PC-9 (cell line): ENCODE measurements at regions not wholly inside any gene's neighbourhood (a gene's known extent, or its start where the extent isn't known, plus 50 kb on each side); places are given as distances from the start of the nearest gene placed in this dataset.

Source experiments
- BruUV-seq: library from RNA; stranded (reverse); fragments of 400-500 nt; replicated peaks from 2 replicates; lab custom pipeline; 2021; lab: Mats Ljungman, UMichigan
- CTCF ChIA-PET: fragments of 300-600 bp; sonication (Branson Sonifier 250); formaldehyde crosslinking; loops from one replicate; lab custom pipeline; 2022; ENCODE audit warnings: antibody characterized with exemption; lab: Charles Lee
- POLR2A ChIA-PET: fragments of 300-600 bp; sonication (Branson Sonifier 250); formaldehyde crosslinking; loops from one replicate; lab custom pipeline; 2022; ENCODE audit warnings: antibody characterized with exemption; ENCODE audit not compliant: unreplicated experiment; lab: Charles Lee
- DNase-seq, 2 experiments: peaks; one replicate each; pipeline versions ENCODE4 v3.0.0 to v3.0.0-alpha.2; 2015 to 2022; ENCODE audit warnings: mixed read lengths in 1 of 2
- H2AFZ ChIP-seq: fragments of 200-600 bp; sonication (generic); 2 replicates; pipeline ENCODE4 v1.8.1; 2017; ENCODE audit warnings: antibody characterized with exemption
- H3F3A ChIP-seq: fragments of 200-600 bp; sonication (generic); 2 replicates; pipeline ENCODE4 v1.8.1; 2017; ENCODE audit warnings: antibody characterized with exemption, mild to moderate bottlenecking, low read depth; ENCODE audit not compliant: insufficient read depth
- H3K27ac ChIP-seq: fragments of 200-600 bp; sonication (generic); 2 replicates; pipeline ENCODE4 v1.6.1; 2016; ENCODE audit warnings: mixed run types
- H3K27me3 ChIP-seq: fragments of 200-600 bp; sonication (generic); 2 replicates; pipeline ENCODE4 v1.6.1; 2016; ENCODE audit warnings: low read depth, mixed run types; ENCODE audit not compliant: insufficient read depth
- H3K36me3 ChIP-seq: fragments of 200-600 bp; sonication (generic); 2 replicates; pipeline ENCODE4 v1.6.1; 2016; ENCODE audit warnings: low read depth, mixed run types
- H3K4me1 ChIP-seq: fragments of 200-600 bp; sonication (generic); replicated peaks from 2 replicates; pipeline ENCODE4 v1.6.1; 2016; ENCODE audit warnings: mixed run types; ENCODE audit not compliant: insufficient read depth
- H3K4me2 ChIP-seq: fragments of 200-600 bp; sonication (generic); 2 replicates; pipeline ENCODE4 v1.6.1; 2017; ENCODE audit warnings: mixed run types
- H3K4me3 ChIP-seq: fragments of 200-600 bp; sonication (generic); 2 replicates; pipeline ENCODE4 v1.6.1; 2016; ENCODE audit warnings: mixed run types
- H3K79me2 ChIP-seq: fragments of 200-600 bp; sonication (generic); 2 replicates; pipeline ENCODE4 v1.6.1; 2017; ENCODE audit warnings: low read depth, mixed run types
- H3K9me2 ChIP-seq: fragments of 200-600 bp; sonication (generic); 2 replicates; pipeline ENCODE4 v1.8.1; 2017; ENCODE audit warnings: mild to moderate bottlenecking; ENCODE audit not compliant: insufficient read depth
- H3K9me3 ChIP-seq: fragments of 200-600 bp; sonication (generic); 2 replicates; pipeline ENCODE4 v1.8.1; 2016; ENCODE audit warnings: low read depth; ENCODE audit not compliant: insufficient read depth
- H4K20me1 ChIP-seq: fragments of 200-600 bp; sonication (generic); 2 replicates; pipeline ENCODE4 v1.8.1; 2017; ENCODE audit not compliant: insufficient read depth
- EZH2 ChIP-seq: fragments of 200-600 bp; sonication (generic); IDR thresholded peaks from 2 replicates; pipeline ENCODE4 v1.8.0; 2017; ENCODE audit warnings: antibody characterized with exemption, low read depth
- intact Hi-C: fragments of 100-400 bp; cut with micrococcal nuclease; formaldehyde crosslinking; loops from one replicate; pipeline ENCODE4 v1.10.0; 2022; ENCODE audit not compliant: unreplicated experiment
- TF ChIP-seq, protein P1 (sequence below): fragments of 200-600 bp; sonication (generic); conservative IDR thresholded peaks from 2 replicates; pipeline ENCODE4 v1.6.1; 2017; ENCODE audit warnings: mixed run types, antibody characterized with exemption, mild to moderate bottlenecking, moderate library complexity

DNA sequence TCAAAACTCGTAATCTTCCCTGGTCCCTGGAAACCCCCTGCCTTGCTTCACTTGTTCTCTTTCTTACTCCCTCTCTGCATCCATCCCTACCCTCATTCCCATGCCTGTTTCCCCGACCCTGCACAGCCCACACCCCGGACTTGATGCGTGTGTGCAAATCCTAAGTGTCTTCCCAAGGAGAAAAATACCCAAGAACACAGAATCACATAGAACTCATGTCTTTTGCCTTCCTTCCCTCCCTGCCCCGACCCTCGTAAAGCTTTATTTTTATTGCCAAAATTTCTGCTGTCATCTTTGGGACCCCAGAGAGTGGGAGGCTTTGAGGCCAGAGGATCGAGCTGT, 169.6 kb upstream of the PMEPA1 start:
- Histone ChIP-seq H3K4me2 (no peak overlapping the region), H3K4me3 (no peak overlapping the region), H3K4me1 (no peaks in the 10 kb centered on the region), H3K36me3 (no peaks in the 10 kb centered on the region), H4K20me1 (no peaks in the 10 kb centered on the region), H3K9me3 (no peaks in the 10 kb centered on the region), H3K9me2 (0 out of 2 replicates have a peak, but pooled peaks cover 3% of the 10 kb centered on the region), H3K79me2 (no peaks in the 10 kb centered on the region), H2AFZ (no peak overlapping the region), H3F3A (no peaks in the 10 kb centered on the region), H3K27me3 (no peaks in the 10 kb centered on the region), H3K27ac (no peak overlapping the region)
- no TSS peak for BruUV-seq
- ChIA-PET CTCF (no interaction called here), POLR2A (no interaction called here)
- DNase-seq: no peak
- intact Hi-C loops: no loop called here
- no peak for TF ChIP-seq EZH2
- TF ChIP-seq, protein P1, sequence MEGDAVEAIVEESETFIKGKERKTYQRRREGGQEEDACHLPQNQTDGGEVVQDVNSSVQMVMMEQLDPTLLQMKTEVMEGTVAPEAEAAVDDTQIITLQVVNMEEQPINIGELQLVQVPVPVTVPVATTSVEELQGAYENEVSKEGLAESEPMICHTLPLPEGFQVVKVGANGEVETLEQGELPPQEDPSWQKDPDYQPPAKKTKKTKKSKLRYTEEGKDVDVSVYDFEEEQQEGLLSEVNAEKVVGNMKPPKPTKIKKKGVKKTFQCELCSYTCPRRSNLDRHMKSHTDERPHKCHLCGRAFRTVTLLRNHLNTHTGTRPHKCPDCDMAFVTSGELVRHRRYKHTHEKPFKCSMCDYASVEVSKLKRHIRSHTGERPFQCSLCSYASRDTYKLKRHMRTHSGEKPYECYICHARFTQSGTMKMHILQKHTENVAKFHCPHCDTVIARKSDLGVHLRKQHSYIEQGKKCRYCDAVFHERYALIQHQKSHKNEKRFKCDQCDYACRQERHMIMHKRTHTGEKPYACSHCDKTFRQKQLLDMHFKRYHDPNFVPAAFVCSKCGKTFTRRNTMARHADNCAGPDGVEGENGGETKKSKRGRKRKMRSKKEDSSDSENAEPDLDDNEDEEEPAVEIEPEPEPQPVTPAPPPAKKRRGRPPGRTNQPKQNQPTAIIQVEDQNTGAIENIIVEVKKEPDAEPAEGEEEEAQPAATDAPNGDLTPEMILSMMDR: no peak

DNA sequence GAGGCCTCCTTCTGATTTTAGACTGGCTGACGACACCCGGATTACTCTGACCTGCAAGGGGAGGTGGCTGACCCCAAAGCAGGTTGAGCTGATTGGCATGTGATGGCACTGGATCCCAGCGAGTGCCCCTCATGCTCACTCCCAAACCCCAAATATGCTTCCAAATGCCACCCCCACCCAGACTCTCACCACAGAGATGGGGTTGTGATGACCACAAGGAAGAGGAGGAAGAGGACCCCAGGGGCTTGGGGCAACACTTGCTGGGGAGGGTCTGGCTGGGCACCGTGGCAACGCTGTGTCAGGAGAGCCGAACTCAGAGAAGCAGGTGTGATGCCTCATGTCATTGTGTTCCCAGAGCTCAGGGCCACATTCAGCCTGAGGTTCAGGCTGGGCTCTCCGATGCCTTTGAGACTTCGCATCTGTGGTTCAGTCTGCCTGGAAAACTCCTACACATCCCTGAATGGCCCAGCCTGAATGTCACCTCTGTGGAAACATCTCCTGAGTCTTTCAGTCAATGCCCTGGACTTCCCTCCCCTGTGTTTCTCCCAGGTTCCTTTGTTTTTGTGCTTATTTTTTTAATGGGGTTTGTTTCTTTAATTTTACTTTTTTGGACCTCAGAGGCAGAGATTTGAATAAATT, 169.1 kb upstream of the PMEPA1 start:
- H3K27me3 ChIP-seq: no peaks in the 10 kb centered on the region
- H3K9me2 ChIP-seq: no peaks in the 10 kb centered on the region
- H4K20me1 ChIP-seq: no peaks in the 10 kb centered on the region
- no peak for DNase-seq
- POLR2A ChIA-PET: interaction anchor here (0.7 kb wide), 1 partner anchor 60 kb away, joined by 3 read pairs; no protein-coding TSS in a partner anchor
- no peak for TF ChIP-seq EZH2
- TF ChIP-seq, protein P1: no peak
- intact Hi-C loops: no loop called here
- no peaks in the 10 kb centered on the region for H3K79me2 ChIP-seq
- no peak overlapping the region for H3K4me3 ChIP-seq
- H3K36me3 ChIP-seq: no peaks in the 10 kb centered on the region
- no peak overlapping the region for H2AFZ ChIP-seq
- no peak overlapping the region for H3K4me2 ChIP-seq
- CTCF ChIA-PET: no interaction called here
- H3F3A ChIP-seq: no peaks in the 10 kb centered on the region
- no peak overlapping the region for H3K27ac ChIP-seq
- H3K9me3 ChIP-seq: no peaks in the 10 kb centered on the region
- no TSS peak for BruUV-seq
- H3K4me1 ChIP-seq: no peaks in the 10 kb centered on the region

DNA sequence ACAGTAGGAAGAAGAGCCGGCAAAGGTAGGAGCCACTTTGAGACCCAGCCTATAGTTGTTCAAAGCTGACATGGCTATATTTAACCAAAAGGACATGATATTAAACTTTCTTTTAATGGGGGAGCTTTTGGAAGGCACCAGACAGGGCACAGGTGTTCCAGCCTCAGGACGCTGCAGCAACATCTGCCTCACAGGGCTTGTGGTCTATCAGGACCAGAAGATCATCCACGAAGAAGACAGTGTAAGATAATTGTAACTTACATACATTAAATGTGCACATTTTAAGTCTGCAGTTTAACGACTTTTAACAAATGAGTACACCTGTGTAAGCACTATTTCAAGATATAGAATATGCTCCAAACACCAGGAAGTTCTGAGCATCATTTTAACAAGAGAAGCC, 168.2 kb upstream of the PMEPA1 start:
- Histone ChIP-seq H3K27ac (no peak overlapping the region), H3K27me3 (no peaks in the 10 kb centered on the region), H3K4me2 (no peak overlapping the region), H3K4me3 (no peak overlapping the region), H3K4me1 (no peaks in the 10 kb centered on the region), H3K9me3 (no peaks in the 10 kb centered on the region), H3K79me2 (no peaks in the 10 kb centered on the region), H3K9me2 (no peaks in the 10 kb centered on the region), H3F3A (no peaks in the 10 kb centered on the region), H3K36me3 (no peaks in the 10 kb centered on the region), H4K20me1 (no peaks in the 10 kb centered on the region), H2AFZ (no peak overlapping the region)
- intact Hi-C loops: no loop called here
- BruUV-seq: no TSS peak
- ChIA-PET CTCF (no interaction called here), POLR2A (interaction anchor here (0.7 kb wide), 1 partner anchor 61 kb away, joined by 3 read pairs; no protein-coding TSS in a partner anchor)
- TF ChIP-seq EZH2: no peak
- TF ChIP-seq, protein P1: no peak
- DNase-seq: no peak
